SH-SY5Y (cell line): ENCODE measurements at regions not wholly inside any gene's neighbourhood (a gene's known extent, or its start where the extent isn't known, plus 50 kb on each side); places are given as distances from the start of the nearest gene placed in this dataset.

Source experiments
- GATA2 ChIP-seq: IDR thresholded peaks from 2 replicates; pipeline ENCODE4 v1.6.1; 2011; ENCODE audit warnings: mild to moderate bottlenecking, low read depth, low read length
- GATA3 ChIP-seq: IDR thresholded peaks from 2 replicates; pipeline ENCODE4 v1.6.1; 2011; ENCODE audit warnings: low read depth, mild to moderate bottlenecking, low read length, moderate library complexity

DNA sequence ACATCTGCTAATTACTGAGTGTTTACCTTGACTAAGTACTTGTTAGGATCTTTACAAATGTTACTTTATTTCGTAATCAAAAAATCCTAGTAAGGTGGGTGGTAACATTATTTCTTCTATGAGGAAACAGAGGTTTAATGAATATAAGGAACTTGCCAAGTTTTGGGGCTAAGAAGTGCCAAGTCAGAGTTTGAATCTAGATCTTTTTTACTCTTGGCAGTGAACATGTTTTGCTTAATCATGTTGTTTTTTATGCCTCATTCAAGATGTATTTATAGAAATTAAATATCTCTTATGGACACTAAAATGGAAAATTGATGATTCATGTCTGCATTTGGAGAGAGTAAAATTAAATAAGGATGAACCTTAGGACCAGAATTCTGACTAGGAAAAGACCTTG is 393.7 kb downstream of the UTRN start:
- no peak for TF ChIP-seq GATA3
- no peak for TF ChIP-seq GATA2
